ENCODE measurements at regions not wholly inside any gene's neighbourhood (a gene's known extent, or its start where the extent isn't known, plus 50 kb on each side); places are given as distances from the start of the nearest gene placed in this dataset.

- Histone ChIP-seq H4K20me1 (ENCODE audit: insufficient read depth, low read length) (no peaks in the 10 kb centered on the region), H2AFZ (ENCODE audit: low read length) (no peak overlapping the region), H3K79me2 (ENCODE audit: insufficient read depth, low read length) (no peaks in the 10 kb centered on the region), H3K4me3 (replicated peaks in 1 of 3; ENCODE audit: insufficient read depth in 1 of 3, low read depth in 2 of 3, low read length in 3 of 3) (no peak overlapping the region), H3K4me2 (ENCODE audit: low read depth, low read length) (no peak overlapping the region), H3K36me3 (replicated peaks in 1 of 2; ENCODE audit: control insufficient read depth in 1 of 2, insufficient read depth in 2 of 2, low read length in 2 of 2) (no peaks in the 10 kb centered on the region), H3K27ac (ENCODE audit: extremely low read length, insufficient read depth, low read length) (no peak overlapping the region), H3K9ac (ENCODE audit: insufficient read depth, low read depth, low read length) (no peak overlapping the region), H3K4me1 (ENCODE audit: insufficient read depth, low read length) (no peaks in the 10 kb centered on the region), H3K9me3 (ENCODE audit: low read length) (no peaks in the 10 kb centered on the region), H3K27me3 (ENCODE audit: control insufficient read depth in 1 of 2, insufficient read depth in 2 of 2, low read length in 2 of 2) (no peaks in the 10 kb centered on the region)
- intact Hi-C loops (cut with micrococcal nuclease; ENCODE audit: unreplicated experiment) (no loop called here), in situ Hi-C loops (cut with HindIII; ENCODE audit: extremely low pct_ligation_motif_present, low pct_unique_long_range_greater_than_20kb) (no loop called here)
- ATAC-seq (no peak), FAIRE-seq (no peak), DNase-seq (ENCODE audit: low spot score) (no peak)
- 23% methylated on average over 1 of the region's 1 CpG for WGBS (ENCODE audit: low lambda C conversion rate)
- CTCF ChIA-PET (ENCODE audit: low intra/inter-chr PET ratio, low total read pairs): no interaction called here
- POLR2A ChIA-PET: no interaction called here
- TF ChIP-seq ZFYVE20 (CRISPR knock-in tag; IDR thresholded peaks at IDR 0.05; ENCODE audit: borderline replicate concordance, low read depth): no peak
- no peak for TF ChIP-seq ZFP82 (CRISPR knock-in tag; IDR thresholded peaks at IDR 0.05; ENCODE audit: borderline replicate concordance)
- TF ChIP-seq DNMT3B (CRISPR knock-in tag; conservative IDR thresholded peaks at IDR 0.05): no peak
- TF ChIP-seq RELA (CRISPR knock-in tag; IDR thresholded peaks at IDR 0.05): no peak
- TF ChIP-seq ZBTB39 (CRISPR knock-in tag; IDR thresholded peaks at IDR 0.05): no peak
- TF ChIP-seq SMAD3 (CRISPR knock-in tag; IDR thresholded peaks at IDR 0.05): no peak
- no TSS peak for BruUV-seq (replicated peaks)
These were observed 210.2 kb upstream of the NR5A2 start for GRCh38 chr1:199817266-199817665.

GRCh38 chr1:199821029-199821779, 206.3 kb upstream of the NR5A2 start:
- Histone ChIP-seq H3K4me1 (ENCODE audit: insufficient read depth, low read length) (no peaks in the 10 kb centered on the region), H3K27me3 (ENCODE audit: control insufficient read depth in 1 of 2, insufficient read depth in 2 of 2, low read length in 2 of 2) (no peaks in the 10 kb centered on the region), H3K36me3 (replicated peaks in 1 of 2; ENCODE audit: control insufficient read depth in 1 of 2, insufficient read depth in 2 of 2, low read length in 2 of 2) (no peaks in the 10 kb centered on the region), H3K9ac (ENCODE audit: insufficient read depth, low read depth, low read length) (no peak overlapping the region), H3K27ac (ENCODE audit: extremely low read length, insufficient read depth, low read length) (no peak overlapping the region), H4K20me1 (ENCODE audit: insufficient read depth, low read length) (no peaks in the 10 kb centered on the region), H3K79me2 (ENCODE audit: insufficient read depth, low read length) (no peaks in the 10 kb centered on the region), H2AFZ (ENCODE audit: low read length) (no peak overlapping the region), H3K4me2 (ENCODE audit: low read depth, low read length) (no peak overlapping the region), H3K4me3 (replicated peaks in 1 of 3; ENCODE audit: insufficient read depth in 1 of 3, low read depth in 2 of 3, low read length in 3 of 3) (no peak overlapping the region), H3K9me3 (ENCODE audit: low read length) (no peaks in the 10 kb centered on the region)
- no peak for DNase-seq (ENCODE audit: low spot score)
- WGBS (ENCODE audit: low lambda C conversion rate): 21% methylated on average over 4 of the region's 4 CpGs
- BruUV-seq (replicated peaks): no TSS peak
- ChIA-PET CTCF (ENCODE audit: low intra/inter-chr PET ratio, low total read pairs) (no interaction called here), POLR2A (no interaction called here)
- in situ Hi-C loops (cut with HindIII; ENCODE audit: extremely low pct_ligation_motif_present, low pct_unique_long_range_greater_than_20kb) (no loop called here), intact Hi-C loops (cut with micrococcal nuclease; ENCODE audit: unreplicated experiment) (no loop called here)
- no peak for ATAC-seq
- no peak for TF ChIP-seq ZNF136 (CRISPR knock-in tag; IDR thresholded peaks at IDR 0.05; ENCODE audit: low read depth)
- peak; percentile 78 for TF ChIP-seq ATF7 (IDR thresholded peaks at IDR 0.05)
- no peak for TF ChIP-seq ATF7 (CRISPR knock-in tag; IDR thresholded peaks at IDR 0.05)
- TF ChIP-seq TBX3 (IDR thresholded peaks at IDR 0.05; ENCODE audit: borderline replicate concordance): no peak
- TF ChIP-seq CREB1 (IDR thresholded peaks at IDR 0.05): 0 out of 2 replicates have a peak, but pooled peaks have one; percentile 17
- TF ChIP-seq CREB1 (CRISPR knock-in tag; IDR thresholded peaks at IDR 0.05): no peak
- TF ChIP-seq TRIM22 (IDR thresholded peaks at IDR 0.05): no peak
- FAIRE-seq: no peak
